SH-SY5Y (cell line): ENCODE measurements at regions not wholly inside any gene's neighbourhood (a gene's known extent, or its start where the extent isn't known, plus 50 kb on each side); places are given as distances from the start of the nearest gene placed in this dataset.

Source experiments
- GATA2 ChIP-seq: IDR thresholded peaks from 2 replicates; pipeline ENCODE4 v1.6.1; 2011; ENCODE audit warnings: mild to moderate bottlenecking, low read depth, low read length
- GATA3 ChIP-seq: IDR thresholded peaks from 2 replicates; pipeline ENCODE4 v1.6.1; 2011; ENCODE audit warnings: low read depth, mild to moderate bottlenecking, low read length, moderate library complexity

DNA sequence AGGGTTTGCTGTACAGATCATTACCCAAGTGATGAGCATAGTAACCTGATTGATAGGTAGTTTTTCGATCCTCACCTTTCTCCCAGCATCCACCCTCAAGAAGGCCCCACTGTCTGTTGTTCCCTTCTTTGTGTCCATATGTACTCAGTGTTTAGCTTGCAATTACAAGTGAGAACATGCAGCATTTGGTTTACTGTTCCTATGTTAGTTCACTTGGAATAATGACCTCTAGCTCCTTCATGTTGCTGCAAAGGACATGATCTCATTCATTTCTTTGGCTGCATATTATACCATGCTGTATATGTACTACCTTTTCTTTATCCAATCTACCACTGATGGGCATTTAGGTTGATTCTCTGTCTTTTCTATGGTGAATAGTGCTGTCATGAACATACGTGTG lies 181.6 kb upstream of the FOXG1 start:
- no peak for TF ChIP-seq GATA3
- TF ChIP-seq GATA2: no peak

DNA sequence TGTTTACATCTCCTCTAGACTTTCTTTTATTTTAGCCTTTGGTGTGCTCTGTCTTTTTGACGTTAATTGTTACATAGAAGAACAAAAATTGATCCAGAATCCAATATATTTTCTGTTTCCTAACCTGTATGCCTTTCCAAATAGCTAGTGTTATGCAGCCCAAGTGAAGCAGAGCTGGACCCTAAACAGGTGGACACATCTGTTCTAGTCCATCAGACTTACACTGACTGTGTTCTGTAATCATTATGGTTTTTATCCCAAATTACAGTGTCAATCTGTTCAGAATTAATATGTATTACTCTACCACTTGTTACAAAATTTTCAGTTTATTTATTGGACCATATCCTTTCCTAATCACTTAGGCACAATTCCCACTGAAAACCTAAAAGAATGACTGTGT lies 176.8 kb upstream of the FOXG1 start:
- TF ChIP-seq GATA3 (no peak), GATA2 (no peak)

DNA sequence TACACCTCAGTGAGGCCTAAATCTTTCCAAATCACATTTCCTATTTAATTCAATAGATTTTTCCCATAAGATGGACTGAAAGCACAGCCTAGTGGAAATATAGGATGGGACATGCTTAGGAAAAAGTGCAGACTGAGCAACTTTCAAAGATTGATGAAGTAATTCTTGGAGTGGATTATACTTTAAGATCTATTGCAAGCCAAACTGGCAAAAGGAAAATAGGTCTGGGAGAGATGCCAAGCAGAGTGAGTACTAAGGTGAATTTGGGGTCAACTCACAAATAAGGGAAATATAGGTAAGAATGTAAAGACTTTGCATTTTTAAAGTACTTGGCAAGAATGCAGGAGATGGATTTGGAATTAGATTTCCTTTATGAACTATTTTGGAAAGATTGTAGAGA lies 170.2 kb upstream of the FOXG1 start:
- TF ChIP-seq GATA2 (no peak), GATA3 (no peak)

DNA sequence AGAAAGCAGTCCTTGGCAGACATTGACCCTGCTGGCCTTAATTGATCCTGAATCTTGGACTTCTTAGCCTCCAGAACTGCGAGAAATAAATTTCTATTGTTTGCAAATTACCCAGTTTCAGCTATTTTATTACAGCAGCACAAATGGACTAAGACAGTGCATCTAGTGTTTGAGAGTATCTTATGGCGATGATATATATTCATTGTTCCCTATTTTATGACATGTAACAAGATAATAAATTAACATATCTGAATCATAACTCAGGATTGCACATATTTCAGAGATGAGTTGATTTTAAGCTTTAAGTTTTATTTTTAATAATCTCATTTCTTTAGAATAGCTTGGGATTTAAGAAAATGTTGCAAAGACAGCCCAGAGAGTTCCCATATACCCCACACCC lies 167.4 kb upstream of the FOXG1 start:
- TF ChIP-seq GATA3 (no peak), GATA2 (no peak)

DNA sequence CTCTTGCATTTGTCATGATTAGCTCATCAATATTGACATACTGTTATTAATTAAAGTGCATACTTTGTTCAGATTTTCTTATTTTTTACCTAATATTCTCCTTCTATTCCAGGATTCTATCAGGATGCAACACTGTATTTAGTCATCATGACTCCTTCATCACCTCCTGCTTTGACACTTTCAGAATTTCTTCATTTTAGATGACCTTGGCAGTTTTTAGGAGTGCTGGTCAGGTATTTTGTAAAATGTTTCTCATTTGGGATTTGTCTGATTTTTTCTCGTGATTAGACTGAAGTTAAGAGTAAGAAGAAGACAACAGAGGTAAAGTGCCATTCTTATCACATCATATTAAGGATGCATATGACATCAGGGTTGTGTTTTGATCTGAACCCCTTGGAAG lies 167.0 kb upstream of the FOXG1 start:
- no peak for TF ChIP-seq GATA2
- TF ChIP-seq GATA3: no peak

DNA sequence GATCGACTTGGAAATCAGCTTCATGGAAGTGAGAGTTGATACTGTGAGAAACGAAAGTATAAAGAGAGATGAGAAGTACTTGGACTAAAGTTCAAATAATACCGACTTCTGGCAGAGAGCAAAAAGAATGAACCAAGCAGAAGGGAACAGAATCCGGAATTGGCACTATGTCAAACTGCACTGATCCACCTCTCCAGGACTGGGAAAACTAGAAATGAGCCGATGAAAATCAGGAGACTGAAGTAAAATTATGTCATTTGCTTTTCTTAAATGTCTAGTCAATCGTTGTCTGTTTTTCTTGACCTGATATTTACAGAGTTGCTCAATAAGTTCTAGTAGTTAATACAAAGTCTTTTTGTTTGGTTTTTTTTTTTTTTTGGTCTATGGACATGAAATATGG lies 163.0 kb upstream of the FOXG1 start:
- no peak for TF ChIP-seq GATA2
- no peak for TF ChIP-seq GATA3

DNA sequence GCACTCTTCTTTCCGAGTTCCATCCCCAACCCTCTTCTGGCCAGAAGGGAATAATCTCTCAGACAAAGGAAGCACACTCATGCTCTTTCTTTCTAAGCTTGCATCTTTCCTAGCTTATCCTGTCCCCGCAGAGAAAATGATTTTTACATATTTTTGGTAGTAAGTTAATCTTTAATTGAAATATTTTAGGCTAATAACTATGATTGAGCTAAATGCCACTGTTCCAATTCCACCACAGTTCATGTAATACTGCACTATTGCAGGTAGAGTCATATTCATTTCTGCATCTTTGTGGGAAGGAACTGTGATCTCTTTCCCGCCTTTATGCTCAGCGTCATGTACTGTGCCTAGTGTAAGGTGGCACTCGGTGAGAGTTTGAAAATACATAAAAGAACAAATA lies 158.9 kb upstream of the FOXG1 start:
- TF ChIP-seq GATA2 (no peak), GATA3 (no peak)

DNA sequence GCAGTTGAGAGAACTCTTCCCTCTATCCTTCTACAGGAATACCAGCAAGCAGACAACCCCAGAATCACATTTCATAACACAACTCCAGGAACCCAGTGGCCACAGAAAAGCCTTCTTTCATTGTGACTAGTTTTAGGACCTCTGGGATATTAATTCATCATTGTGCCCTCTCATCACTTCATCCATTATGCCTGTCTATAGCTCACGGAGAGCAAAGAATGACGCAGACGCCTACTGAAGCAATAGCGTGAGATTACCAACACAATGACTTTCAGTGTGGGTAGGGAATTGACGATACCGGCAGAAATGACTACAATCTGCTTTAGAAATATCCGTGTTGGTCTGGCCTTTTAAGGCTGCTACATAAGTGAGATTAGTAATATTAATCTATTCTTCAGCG lies 158.1 kb upstream of the FOXG1 start:
- TF ChIP-seq GATA2 (no peak), GATA3 (no peak)

DNA sequence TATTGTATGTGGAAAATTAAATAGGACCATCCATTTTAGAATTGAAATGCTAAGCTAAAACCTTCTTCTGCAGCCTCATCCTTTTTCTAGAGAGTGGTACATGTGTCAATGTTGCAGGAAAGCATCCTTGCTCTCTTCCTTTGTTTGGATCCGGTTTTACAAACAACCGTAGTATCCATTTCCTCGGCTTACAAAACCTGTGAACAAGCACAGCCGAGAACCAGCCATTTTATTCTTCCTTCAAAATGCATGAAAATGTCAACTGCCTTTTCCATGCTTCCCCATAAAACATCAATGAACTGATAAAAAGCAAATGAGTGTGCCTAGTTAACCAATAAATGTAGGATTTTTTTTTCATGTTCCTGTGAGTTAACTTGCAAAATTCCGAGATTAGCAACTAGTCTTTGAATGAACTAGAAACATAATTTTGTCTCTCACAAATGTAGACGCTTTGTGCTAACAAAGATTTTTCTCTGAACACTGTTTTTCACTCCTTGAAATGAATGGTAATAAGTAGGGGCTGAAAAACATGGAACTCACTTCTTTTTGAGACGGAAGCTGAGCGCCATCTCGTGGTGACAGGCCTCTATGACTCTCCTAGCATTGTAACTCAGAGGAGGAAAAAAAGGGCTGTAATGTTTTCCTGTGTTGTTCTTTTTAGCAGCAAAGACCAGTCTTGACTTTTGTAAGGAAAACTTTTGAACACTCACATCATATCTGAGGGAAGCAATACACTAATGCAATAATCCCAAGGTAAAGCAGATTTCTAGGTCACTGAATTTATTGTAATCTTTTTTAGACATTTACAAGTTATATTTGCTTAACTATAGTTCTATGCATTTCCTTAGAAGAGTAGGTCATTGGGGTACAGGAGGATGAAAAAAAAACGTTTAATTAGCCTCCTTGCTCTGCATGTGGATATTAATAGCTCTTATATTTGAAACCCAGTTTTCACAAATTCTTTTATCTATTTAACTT lies 157.4 kb upstream of the FOXG1 start:
- TF ChIP-seq GATA2: no peak
- no peak for TF ChIP-seq GATA3

DNA sequence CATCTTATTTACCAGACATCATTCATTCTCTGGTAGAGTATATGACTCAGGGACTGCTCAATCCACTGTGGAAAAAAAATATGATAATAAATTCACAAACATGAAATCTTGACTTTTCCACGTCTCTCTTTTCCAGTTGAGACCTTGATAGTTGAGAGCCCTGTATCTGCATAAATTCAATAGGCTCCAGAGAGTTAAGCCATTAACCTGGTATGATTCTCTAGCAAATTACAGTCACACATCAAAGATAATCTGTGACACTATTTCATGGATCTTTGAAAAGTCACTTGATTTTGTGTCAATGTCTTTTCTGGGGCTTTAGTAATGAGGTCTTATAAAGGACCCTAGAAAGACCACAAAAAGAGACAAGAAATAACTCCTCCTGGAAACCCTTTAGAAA lies 154.2 kb upstream of the FOXG1 start:
- TF ChIP-seq GATA3 (no peak), GATA2 (no peak)

DNA sequence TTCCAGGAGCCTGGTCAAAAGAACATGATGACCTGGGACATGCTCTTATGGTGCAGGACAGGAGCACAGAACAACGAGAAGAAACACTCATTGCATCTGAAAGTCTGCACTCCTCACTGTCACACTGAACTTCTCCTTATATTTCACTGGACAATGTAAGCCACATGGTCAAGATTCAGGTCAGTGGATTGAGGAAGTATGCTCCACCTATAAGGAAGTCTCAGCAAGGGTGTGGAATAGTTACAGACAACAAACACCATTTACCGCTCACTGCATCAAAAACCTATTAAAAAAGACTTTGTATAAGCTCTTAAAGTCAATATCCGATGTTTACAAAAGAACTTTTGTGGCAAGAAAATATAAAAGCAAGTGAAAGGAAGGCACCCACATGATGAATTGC lies 153.1 kb upstream of the FOXG1 start:
- TF ChIP-seq GATA3: no peak
- TF ChIP-seq GATA2: no peak

DNA sequence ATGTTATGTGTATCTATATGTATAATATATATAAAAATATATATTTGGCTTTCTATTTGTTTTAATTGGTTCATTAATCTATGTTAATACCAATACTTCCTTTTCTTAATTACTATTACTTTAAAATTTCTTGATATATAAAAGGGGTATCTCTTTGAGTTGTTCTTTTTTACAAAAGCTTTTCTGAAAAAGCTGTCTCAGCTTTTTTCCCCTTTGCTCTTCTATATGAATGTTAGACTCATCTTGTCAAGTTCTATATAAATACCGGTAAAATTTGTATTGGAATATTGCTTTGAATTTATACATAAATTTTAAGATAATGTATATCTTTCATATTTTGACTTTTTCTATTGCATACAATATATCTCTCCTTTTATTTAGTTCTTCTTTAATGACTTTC lies 139.8 kb upstream of the FOXG1 start:
- TF ChIP-seq GATA2 (no peak), GATA3 (no peak)

DNA sequence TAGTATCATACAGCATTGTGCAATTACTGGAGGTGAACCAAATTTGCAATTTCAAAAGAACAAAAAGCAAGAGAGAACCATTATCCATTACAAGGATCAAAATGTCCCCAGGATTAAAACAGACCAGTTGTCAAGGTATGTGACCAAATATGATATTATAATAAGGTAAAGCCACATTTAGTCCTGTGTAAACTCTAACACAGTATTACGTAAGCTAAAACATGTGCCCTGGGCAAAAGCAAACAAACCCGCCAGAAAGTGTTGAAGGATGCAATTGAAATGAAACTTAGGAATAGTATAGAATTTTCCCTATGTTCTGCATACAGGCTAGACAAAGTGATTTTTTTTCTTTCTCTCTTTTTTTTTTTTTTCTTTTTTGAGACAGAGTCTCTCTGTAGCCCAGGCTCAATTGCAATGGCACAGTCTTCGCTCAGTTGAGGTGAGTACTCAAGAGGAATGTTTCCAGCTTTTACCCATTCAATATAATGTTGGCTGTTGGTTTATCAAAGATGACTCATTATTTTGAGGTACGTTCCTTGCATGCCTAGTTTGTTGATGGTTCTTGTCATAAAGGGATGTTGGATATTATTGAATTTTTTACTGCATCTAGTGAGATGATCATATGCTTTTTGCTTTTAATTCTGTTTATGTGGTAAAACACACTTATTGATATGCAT lies 137.1 kb upstream of the FOXG1 start:
- TF ChIP-seq GATA3 (no peak), GATA2 (no peak)

DNA sequence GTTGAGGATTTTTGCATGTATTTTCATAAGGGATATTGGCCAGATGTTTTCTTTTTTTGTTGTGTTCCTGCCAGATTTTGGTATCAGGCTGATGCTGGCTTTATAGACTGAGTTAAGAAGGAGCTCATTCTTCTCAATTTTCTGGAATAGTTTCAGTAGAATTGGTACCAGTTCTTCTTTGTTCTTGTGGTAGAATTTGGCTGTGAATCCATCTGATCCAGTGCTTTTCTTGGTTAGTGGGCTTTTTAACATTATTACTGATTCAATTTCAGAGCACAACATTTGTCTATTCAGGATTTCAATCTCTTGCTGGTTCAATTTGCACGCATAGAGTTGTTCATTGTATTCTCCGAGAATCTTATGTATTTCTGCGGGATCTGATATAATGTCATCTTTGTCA lies 136.5 kb upstream of the FOXG1 start:
- TF ChIP-seq GATA2: no peak
- no peak for TF ChIP-seq GATA3

DNA sequence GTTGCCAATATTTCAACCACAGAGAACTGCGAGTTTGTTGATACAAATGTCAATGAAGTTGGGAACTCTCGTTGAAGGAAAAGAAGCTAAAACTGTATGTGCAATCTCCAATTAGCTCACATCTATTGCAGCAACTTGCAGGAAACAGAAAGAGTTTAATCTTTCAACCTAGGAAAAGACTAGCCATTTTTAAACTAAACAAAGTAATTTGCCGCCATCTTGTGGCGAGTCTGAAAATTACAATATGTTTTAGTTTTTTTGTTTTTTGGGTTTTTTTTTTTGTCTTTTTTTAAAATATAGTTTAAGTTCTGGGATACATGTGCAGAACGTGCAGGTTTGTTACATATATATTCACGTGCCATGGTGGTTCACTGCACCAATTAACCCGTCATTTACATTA lies 131.2 kb upstream of the FOXG1 start:
- TF ChIP-seq GATA2 (no peak), GATA3 (no peak)
